Peyer's patch (tissue), 4 donors: ENCODE measurements at regions not wholly inside any gene's neighbourhood (a gene's known extent, or its start where the extent isn't known, plus 50 kb on each side); places are given as distances from the start of the nearest gene placed in this dataset.

Experiments used
- POLR2A ChIP-seq, 2 donors: fragments of 450-650 bp; IDR thresholded peaks; one replicate each; pipeline ENCODE4 v1.5.1; 2017; ENCODE audit warnings: antibody characterized with exemption in 2 of 2, mild to moderate bottlenecking in 2 of 2, moderate library complexity in 2 of 2
- TF ChIP-seq, protein P1 (sequence below), 6 experiments: fragments of 450-650 bp in 4 of 6; fragments of 200-600 bp in 2 of 6; sonication (generic) in 1 of 6; IDR thresholded peaks; one replicate each; pipeline ENCODE4 v1.5.1; 2017 to 2019; ENCODE audit warnings: antibody characterized with exemption in 6 of 6, mild to moderate bottlenecking in 3 of 6, moderate library complexity in 1 of 6

DNA sequence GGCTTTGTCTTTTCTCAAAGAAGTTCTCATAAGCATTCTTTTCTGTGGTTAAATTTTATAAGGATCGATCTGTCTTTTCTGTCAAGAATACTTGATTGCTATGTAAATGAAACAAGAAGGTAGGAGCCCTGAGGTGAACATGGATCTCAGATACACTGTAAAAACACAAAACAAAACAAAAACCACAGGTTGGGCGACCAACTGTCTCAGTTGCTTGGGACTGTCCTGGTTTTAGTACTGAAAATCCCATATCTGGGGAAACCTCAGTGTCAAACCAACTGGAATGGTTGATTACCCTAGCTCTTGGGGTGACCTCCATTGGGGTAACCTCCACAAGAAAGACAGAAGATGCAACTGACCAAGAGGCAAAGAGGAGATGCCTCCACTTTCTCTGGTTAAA is 55.8 kb upstream of the TMEM178A start:
- TF ChIP-seq, protein P1, sequence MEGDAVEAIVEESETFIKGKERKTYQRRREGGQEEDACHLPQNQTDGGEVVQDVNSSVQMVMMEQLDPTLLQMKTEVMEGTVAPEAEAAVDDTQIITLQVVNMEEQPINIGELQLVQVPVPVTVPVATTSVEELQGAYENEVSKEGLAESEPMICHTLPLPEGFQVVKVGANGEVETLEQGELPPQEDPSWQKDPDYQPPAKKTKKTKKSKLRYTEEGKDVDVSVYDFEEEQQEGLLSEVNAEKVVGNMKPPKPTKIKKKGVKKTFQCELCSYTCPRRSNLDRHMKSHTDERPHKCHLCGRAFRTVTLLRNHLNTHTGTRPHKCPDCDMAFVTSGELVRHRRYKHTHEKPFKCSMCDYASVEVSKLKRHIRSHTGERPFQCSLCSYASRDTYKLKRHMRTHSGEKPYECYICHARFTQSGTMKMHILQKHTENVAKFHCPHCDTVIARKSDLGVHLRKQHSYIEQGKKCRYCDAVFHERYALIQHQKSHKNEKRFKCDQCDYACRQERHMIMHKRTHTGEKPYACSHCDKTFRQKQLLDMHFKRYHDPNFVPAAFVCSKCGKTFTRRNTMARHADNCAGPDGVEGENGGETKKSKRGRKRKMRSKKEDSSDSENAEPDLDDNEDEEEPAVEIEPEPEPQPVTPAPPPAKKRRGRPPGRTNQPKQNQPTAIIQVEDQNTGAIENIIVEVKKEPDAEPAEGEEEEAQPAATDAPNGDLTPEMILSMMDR (IDR thresholded peaks at IDR 0.05): no peak
- no peak for TF ChIP-seq POLR2A (IDR thresholded peaks at IDR 0.05)
